T-helper 17 cell (primary cell): ENCODE measurements at regions not wholly inside any gene's neighbourhood (a gene's known extent, or its start where the extent isn't known, plus 50 kb on each side); places are given as distances from the start of the nearest gene placed in this dataset.

ENCODE experiments used
- ATAC-seq: fragments of 150-1000 bp; cut with Tn5 transposase; 2 replicates; pipeline ENCODE4 v1.10.0; 2021; ENCODE audit warnings: mild to moderate bottlenecking, moderate library complexity
- DNase-seq, 3 donors: peaks; one replicate each; pipeline versions ENCODE4 v3.0.0 to v3.0.0-alpha.2; 2020 to 2021
- H3K9me3 ChIP-seq: one replicate; pipeline ENCODE4 v1.7.0; 2013; ENCODE audit warnings: low read length, mild to moderate bottlenecking; ENCODE audit not compliant: control insufficient read depth, poor library complexity, severe bottlenecking
- H3K27ac Mint-ChIP-seq: one replicate; pipeline ENCODE4 v1.8.0; 2022; ENCODE audit warnings: mild to moderate bottlenecking, moderate library complexity, mixed read lengths
- H3K27me3 Mint-ChIP-seq: one replicate; pipeline ENCODE4 v1.8.0; 2022; ENCODE audit warnings: mixed read lengths
- H3K36me3 Mint-ChIP-seq: one replicate; pipeline ENCODE4 v1.8.0; 2022; ENCODE audit warnings: low read depth, mixed read lengths
- H3K4me1 Mint-ChIP-seq: one replicate; pipeline ENCODE4 v1.8.0; 2022; ENCODE audit warnings: mild to moderate bottlenecking, mixed read lengths
- H3K4me3 Mint-ChIP-seq: one replicate; pipeline ENCODE4 v1.8.0; 2022; ENCODE audit warnings: mild to moderate bottlenecking, moderate library complexity, mixed read lengths

DNA sequence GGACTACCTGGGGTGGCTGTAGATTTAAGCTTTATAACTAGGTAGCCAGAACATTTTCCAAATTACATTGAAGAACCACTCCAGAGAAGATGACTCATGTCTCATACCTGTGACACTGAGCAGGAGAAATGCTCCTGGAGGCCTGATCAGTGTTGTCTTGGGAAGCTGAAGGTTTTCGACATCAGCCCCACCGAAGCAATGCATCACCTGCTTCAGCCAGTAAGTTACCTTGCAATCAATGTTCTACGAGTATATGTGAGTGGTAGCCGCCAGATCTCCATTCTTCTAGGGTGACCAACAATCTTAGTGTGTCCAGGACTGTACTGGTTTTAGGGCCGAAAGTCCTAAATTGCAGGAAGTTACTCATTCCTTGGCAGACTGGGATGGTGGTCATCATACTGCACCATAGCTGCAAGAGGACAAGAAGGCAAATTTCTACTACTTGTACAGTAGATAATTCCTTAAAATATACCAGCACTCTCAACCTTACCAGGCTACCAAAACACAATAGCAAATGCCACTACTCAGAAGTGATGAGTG is 109.3 kb upstream of the LINC00305 start:
- ATAC-seq, result no peak
- no peak for DNase-seq
- H3K9me3 ChIP-seq, result no peaks in the 10 kb centered on the region
- no peaks in the 10 kb centered on the region for H3K27me3 Mint-ChIP-seq
- no peaks in the 10 kb centered on the region for H3K36me3 Mint-ChIP-seq
- no peaks in the 10 kb centered on the region for H3K4me1 Mint-ChIP-seq
- no peak overlapping the region for H3K4me3 Mint-ChIP-seq
- no peak overlapping the region for H3K27ac Mint-ChIP-seq

DNA sequence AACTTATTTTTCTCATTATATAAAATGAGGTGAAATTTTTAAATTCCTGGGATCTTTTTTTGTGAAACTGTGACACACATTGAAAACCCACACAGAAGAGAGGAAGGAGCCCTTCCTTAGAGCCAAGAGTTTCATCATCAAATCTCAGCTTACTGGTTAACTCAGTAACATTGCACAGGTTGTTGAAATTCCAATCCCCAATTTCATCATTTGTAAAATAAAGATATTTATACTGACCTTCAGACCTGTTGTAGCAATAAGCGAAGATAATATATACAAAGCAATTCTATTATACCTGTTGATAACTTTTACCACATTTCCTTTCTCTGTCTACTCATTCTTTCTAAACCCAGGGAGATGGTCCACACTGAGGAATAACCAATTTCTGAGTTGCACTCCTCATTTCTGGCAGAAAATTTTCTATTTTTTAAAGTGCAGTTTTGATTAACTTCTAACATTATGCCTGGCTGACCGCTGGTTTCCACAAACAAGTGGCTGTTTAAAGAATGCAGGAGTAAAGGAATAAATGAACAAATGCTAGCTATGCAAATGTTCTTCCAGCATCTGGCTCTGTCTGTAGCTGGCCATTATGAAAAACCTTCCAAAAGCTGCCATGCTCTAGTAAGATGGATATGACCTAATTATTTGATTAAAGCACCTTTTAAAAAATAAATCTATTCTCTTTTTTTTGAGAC is 105.7 kb upstream of the LINC00305 start:
- Mint-ChIP-seq H3K4me3 (no peak overlapping the region), H3K36me3 (no peaks in the 10 kb centered on the region), H3K27me3 (no peaks in the 10 kb centered on the region), H3K27ac (no peak overlapping the region), H3K4me1 (no peaks in the 10 kb centered on the region)
- ATAC-seq (no peak), DNase-seq (no peak)
- no peaks in the 10 kb centered on the region for H3K9me3 ChIP-seq

DNA sequence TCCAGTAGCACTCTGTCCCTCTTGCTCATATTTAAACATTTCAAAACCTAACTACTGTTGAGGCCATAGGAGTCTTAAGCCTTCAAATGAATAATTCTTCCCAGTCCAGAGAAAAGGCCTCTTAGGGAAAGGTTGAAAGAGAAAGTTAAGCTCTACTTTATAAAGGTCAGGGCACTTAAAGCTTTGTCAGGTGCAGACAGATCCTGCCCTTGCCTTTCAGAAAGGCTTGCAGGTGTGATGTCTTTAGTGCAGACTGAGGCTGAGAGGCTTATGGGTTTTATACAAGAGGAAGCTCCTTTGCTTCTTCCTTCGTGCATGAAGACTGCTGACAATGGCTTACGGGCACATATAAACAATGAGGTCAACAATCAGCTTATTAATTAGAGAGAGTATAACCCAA is 105.0 kb upstream of the LINC00305 start:
- DNase-seq, result no peak
- no peaks in the 10 kb centered on the region for H3K27me3 Mint-ChIP-seq
- no peak overlapping the region for H3K4me3 Mint-ChIP-seq
- no peaks in the 10 kb centered on the region for H3K4me1 Mint-ChIP-seq
- H3K27ac Mint-ChIP-seq, result no peak overlapping the region
- no peaks in the 10 kb centered on the region for H3K9me3 ChIP-seq
- ATAC-seq, result no peak
- H3K36me3 Mint-ChIP-seq, result no peaks in the 10 kb centered on the region

DNA sequence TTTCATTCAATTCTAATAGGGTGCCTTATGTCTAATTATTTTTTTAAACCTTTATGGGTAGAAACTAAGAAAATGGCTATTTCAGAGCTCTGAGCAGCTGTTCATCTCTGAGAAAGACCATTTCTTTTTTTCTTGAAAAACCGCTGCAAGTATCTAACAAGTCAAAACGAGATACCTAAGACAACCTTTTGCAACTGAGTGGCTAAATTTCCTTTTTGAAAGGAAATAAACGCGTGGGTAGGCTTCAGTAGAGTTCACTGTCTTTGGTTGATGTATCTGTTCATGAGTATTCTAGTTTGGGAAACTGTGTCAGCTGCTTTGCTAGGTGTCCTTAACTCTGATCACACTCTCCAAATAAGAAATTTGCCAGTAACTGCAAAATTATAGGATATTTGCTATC is 104.3 kb upstream of the LINC00305 start:
- H3K27ac Mint-ChIP-seq, result no peak overlapping the region
- DNase-seq, result no peak
- H3K4me1 Mint-ChIP-seq, result no peaks in the 10 kb centered on the region

DNA sequence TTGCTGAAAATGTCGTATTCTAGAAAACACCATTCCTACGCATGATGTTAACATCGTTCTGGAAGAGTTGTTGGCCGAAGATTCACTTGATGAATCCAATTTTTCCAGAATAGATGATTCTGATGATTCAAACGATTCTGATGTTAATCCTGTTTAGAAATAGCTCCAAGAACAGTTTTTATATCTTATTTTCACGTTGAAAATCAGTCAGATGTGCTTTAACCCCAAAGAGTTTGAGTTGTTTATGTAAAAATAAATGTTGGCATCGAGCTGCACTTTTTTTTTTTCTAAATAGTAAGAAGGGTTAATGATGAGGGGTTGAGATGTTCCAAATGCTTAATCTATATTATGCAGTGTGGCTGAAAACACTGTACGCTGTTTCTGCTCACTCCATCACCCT is 99.9 kb upstream of the LINC00305 start:
- H3K27ac Mint-ChIP-seq, result no peak overlapping the region
- H3K4me1 Mint-ChIP-seq, result no peaks in the 10 kb centered on the region
- H3K4me3 Mint-ChIP-seq, result no peak overlapping the region
- no peaks in the 10 kb centered on the region for H3K27me3 Mint-ChIP-seq
- H3K36me3 Mint-ChIP-seq, result no peaks in the 10 kb centered on the region
- H3K9me3 ChIP-seq, result no peaks in the 10 kb centered on the region
- no peak for ATAC-seq
- no peak for DNase-seq

More for the DNA sequence above, 104.3 kb upstream of the LINC00305 start:
- no peak for ATAC-seq
- Mint-ChIP-seq H3K36me3 (no peaks in the 10 kb centered on the region), H3K4me3 (no peak overlapping the region), H3K27me3 (no peaks in the 10 kb centered on the region)
- no peaks in the 10 kb centered on the region for H3K9me3 ChIP-seq

DNA sequence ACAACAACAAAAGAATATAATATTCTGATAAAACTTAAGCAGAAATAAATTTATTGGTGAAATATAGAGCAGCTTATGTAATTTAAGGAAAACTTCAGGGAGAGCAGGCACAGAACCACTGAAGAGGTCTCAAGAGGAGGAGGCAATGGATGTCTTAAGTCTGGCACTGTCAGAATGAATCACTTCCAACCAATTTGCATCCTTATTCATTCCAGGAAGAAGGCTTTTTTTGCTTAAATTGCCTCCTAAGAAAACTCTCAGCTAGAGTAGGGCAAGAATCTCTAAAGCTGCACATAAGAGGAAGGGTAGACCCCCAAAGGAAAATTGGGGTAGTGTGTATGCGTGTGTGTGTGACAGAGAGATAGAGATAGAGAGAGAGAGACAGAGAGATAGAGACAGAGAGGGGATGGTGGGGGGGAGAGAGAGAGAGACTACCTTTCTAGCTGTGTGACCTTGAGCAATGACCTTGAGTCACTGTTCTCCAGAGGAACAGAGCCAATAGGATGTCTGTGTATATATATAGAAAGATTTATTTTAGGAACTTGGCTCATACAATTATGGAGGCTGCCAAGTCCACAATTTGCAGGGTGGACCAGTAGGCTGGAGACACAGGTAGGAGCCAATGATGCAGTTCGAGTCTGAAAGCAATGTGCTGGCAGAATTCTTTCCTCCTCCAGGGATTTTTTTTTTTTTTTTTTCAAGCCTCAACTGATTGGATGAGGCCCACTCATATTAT is 96.4 kb upstream of the LINC00305 start:
- DNase-seq (no peak), ATAC-seq (no peak)
- Mint-ChIP-seq H3K27ac (no peak overlapping the region), H3K4me1 (no peaks in the 10 kb centered on the region), H3K4me3 (no peak overlapping the region), H3K27me3 (no peaks in the 10 kb centered on the region), H3K36me3 (no peaks in the 10 kb centered on the region)
- H3K9me3 ChIP-seq, result no peaks in the 10 kb centered on the region

DNA sequence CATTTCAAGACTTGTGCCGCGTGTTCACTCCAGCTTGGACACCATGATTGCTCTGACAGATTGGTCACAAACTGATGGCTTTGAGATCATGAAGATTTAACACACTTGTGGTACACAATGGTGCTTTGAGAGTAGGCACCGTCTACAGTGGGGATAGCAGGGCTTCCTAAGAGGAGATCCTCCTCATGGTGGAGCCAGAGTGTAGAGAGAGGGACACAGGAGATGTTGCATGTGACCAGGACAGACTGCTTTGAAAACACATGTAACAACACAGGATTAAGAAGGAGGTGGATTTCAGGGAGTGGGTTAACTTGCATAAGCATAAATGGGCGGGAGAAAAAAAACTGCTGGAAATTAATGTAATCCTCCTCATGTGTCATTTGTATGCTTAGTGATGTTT is 95.7 kb upstream of the LINC00305 start:
- H3K9me3 ChIP-seq, result no peaks in the 10 kb centered on the region
- ATAC-seq (no peak), DNase-seq (no peak)
- no peak overlapping the region for H3K27ac Mint-ChIP-seq
- H3K4me3 Mint-ChIP-seq, result no peak overlapping the region
- no peaks in the 10 kb centered on the region for H3K4me1 Mint-ChIP-seq
- H3K27me3 Mint-ChIP-seq, result no peaks in the 10 kb centered on the region
- no peaks in the 10 kb centered on the region for H3K36me3 Mint-ChIP-seq

DNA sequence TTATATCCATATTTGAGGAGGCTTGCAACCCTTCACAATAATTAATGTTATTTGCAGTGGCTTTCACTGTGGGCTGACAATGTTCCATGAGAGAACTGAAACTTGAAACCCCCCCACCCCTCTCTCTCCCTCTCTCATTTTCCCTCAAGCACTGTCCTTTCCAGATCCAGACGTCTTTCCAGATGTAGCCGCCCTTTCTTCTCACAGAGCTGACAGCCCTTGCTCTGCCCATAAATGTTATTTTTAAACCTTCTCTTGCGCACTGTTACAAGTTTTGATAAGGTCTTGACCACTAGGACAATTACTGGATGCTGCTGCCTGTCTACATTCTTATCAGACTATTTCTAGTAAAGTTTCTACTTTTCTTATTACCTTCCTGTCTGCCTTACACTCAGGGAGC is 91.4 kb upstream of the LINC00305 start:
- Mint-ChIP-seq H3K27me3 (no peaks in the 10 kb centered on the region), H3K4me3 (no peak overlapping the region), H3K36me3 (no peaks in the 10 kb centered on the region), H3K27ac (no peak overlapping the region), H3K4me1 (no peaks in the 10 kb centered on the region)
- ATAC-seq (no peak), DNase-seq (no peak)
- no peaks in the 10 kb centered on the region for H3K9me3 ChIP-seq

DNA sequence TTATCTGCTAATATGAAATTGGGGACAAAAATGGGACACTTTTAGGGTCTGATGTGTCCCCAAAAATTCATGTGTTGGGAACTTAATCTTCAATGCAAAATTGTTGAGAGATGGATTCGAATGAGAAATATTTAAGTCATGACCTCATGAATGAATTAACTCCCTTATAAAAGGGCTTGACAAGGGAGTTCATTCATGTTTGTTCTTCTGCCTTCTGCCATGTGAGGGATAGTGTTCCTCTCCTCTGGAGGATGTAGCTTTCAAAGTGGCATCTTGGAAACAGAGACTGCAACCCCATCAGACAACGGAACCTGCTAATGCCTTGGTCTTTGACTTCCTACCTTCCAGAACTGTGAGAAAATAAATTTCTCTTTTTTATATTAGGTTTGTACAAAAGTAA is 89.2 kb upstream of the LINC00305 start:
- H3K4me1 Mint-ChIP-seq, result no peaks in the 10 kb centered on the region

DNA sequence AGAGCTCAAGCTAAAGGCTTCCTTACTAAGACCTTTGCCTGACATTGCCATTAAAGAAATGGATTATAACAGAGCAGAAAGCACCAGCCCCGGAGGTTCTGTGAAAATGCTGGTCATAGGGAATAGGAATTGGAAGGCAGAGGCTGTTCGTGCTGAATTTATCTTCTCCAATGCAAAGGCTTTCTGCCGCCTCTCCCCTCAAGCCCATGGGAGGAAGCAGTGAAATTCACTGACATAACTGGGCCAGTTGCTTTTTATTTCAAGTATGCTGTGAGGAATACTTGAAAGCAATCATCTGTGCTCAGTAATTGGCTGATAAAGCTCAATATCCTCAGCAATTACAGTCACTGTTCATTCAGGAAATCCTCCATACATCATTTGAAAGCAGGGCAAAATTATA is 85.4 kb upstream of the LINC00305 start:
- DNase-seq (no peak), ATAC-seq (no peak)
- Mint-ChIP-seq H3K4me1 (no peaks in the 10 kb centered on the region), H3K4me3 (no peak overlapping the region), H3K27ac (no peak overlapping the region), H3K27me3 (no peaks in the 10 kb centered on the region), H3K36me3 (no peaks in the 10 kb centered on the region)
- no peaks in the 10 kb centered on the region for H3K9me3 ChIP-seq

More for the DNA sequence above, 89.2 kb upstream of the LINC00305 start:
- no peaks in the 10 kb centered on the region for H3K9me3 ChIP-seq
- Mint-ChIP-seq H3K36me3 (no peaks in the 10 kb centered on the region), H3K4me3 (no peak overlapping the region), H3K27me3 (no peaks in the 10 kb centered on the region), H3K27ac (no peak overlapping the region)
- no peak for ATAC-seq
- DNase-seq, result no peak

DNA sequence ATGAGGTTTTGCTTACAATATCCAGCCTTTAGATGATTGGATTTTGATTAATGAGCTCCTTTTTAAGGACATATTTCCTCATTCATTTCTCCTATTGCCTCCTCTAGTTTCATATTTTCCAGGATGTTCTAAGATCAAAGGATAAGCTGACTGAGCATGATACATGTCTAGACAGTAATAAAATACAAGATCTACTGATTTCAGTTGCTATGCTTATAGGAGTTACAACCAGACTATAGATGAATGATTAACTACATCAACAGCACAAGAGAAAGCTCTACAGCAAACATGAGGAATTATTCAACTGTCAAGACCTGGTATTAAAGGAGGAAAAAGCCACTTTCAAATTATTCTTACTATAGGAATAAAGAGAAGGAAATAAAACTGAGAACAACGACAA is 85.0 kb upstream of the LINC00305 start:
- no peak overlapping the region for H3K27ac Mint-ChIP-seq
- no peaks in the 10 kb centered on the region for H3K27me3 Mint-ChIP-seq
- H3K4me1 Mint-ChIP-seq, result no peaks in the 10 kb centered on the region
- DNase-seq (no peak), ATAC-seq (no peak)
- no peaks in the 10 kb centered on the region for H3K9me3 ChIP-seq
- H3K36me3 Mint-ChIP-seq, result no peaks in the 10 kb centered on the region
- H3K4me3 Mint-ChIP-seq, result no peak overlapping the region

DNA sequence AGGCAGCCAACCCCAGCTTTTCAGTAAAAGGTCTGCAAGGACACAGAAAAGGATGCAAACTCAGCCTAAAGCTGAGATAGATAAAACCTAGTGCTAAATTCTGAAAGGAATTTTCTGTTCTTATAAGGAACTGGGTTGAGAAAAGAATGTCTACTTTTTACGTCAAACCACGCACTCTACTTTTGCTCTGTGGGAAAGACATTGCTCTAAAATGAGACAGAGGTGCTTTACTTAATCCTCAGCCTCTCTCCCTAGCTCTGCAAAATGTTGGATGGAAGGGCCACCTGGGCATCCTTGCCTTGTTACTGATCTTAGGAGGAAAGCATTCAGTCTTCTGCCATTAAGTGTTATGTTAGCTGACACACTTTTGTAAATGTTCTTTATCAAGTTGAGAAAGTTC is 72.1 kb upstream of the LINC00305 start:
- no peaks in the 10 kb centered on the region for H3K4me1 Mint-ChIP-seq

DNA sequence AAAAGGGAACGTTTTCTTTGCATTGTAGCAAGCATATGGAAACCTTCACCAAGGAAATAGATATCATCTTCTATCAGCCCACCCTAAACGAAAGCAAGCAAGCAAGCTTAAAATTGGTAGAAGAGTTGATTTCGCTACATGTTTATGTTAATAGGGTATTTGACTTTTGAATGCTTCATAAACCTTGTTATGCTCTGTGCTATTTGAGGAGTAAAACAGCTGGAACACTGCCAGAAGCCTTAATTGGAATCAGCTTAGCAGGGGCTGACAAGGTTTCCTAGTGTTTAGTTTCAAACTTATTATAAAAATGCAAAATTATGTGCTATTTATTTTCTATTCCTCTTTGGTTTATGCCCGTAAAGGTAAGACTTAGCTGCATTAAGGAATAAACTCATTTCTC is 70.6 kb upstream of the LINC00305 start:
- ATAC-seq (no peak), DNase-seq (no peak)
- Mint-ChIP-seq H3K4me1 (no peaks in the 10 kb centered on the region), H3K36me3 (no peaks in the 10 kb centered on the region), H3K27ac (no peak overlapping the region), H3K4me3 (no peak overlapping the region), H3K27me3 (no peaks in the 10 kb centered on the region)
- no peaks in the 10 kb centered on the region for H3K9me3 ChIP-seq

More for the DNA sequence above, 72.1 kb upstream of the LINC00305 start:
- DNase-seq (no peak), ATAC-seq (no peak)
- H3K36me3 Mint-ChIP-seq, result no peaks in the 10 kb centered on the region
- no peaks in the 10 kb centered on the region for H3K9me3 ChIP-seq
- no peaks in the 10 kb centered on the region for H3K27me3 Mint-ChIP-seq
- no peak overlapping the region for H3K27ac Mint-ChIP-seq
- H3K4me3 Mint-ChIP-seq, result no peak overlapping the region
